Panc1 (cell line): ENCODE measurements at regions not wholly inside any gene's neighbourhood (a gene's known extent, or its start where the extent isn't known, plus 50 kb on each side); places are given as distances from the start of the nearest gene placed in this dataset.

Source experiments
- CTCF ChIP-seq: fragments of 450-650 bp; IDR thresholded peaks from 2 replicates; pipeline ENCODE4 v1.5.1; 2017; ENCODE audit warnings: mild to moderate bottlenecking
- POLR2AphosphoS5 ChIP-seq: IDR thresholded peaks from 2 replicates; pipeline ENCODE4 v1.6.1; 2012; ENCODE audit warnings: mild to moderate bottlenecking, low read depth, low read length, moderate library complexity

GRCh38 chr18:78399992-78400503 lies 579.6 kb upstream of the SALL3 start:
- TF ChIP-seq POLR2AphosphoS5 (no peak), CTCF (no peak)
